ENCODE measurements at regions not wholly inside any gene's neighbourhood (a gene's known extent, or its start where the extent isn't known, plus 50 kb on each side); places are given as distances from the start of the nearest gene placed in this dataset.

- TF ChIP-seq CTCF (IDR thresholded peaks at IDR 0.05) (no peak), POLR2AphosphoS5 (IDR thresholded peaks at IDR 0.05) (no peak), POLR2A (IDR thresholded peaks at IDR 0.05) (no peak), EP300 (IDR thresholded peaks at IDR 0.05) (no peak)
Measured at GRCh38 chr3:150079029-150079739, 108.5 kb upstream of the PFN2 start.

Data from gastroesophageal sphincter (tissue), 3 donors.